Activated gamma-delta T cell (primary cell): ENCODE measurements at regions not wholly inside any gene's neighbourhood (a gene's known extent, or its start where the extent isn't known, plus 50 kb on each side); places are given as distances from the start of the nearest gene placed in this dataset.
A peak's percentile ranks its signal among the peaks of the same experiment; 100 is the strongest.

Experiments used
- DNase-seq: peaks from one replicate; lab custom pipeline; 2025; lab: John Stamatoyannopoulos, UW

- no peak for DNase-seq
Observed at GRCh38 chr13:102993348-102993747, 72.9 kb downstream of the SLC10A2 start.

GRCh38 chr13:102984210-102984609 is 82.0 kb downstream of the SLC10A2 start:
- no peak for DNase-seq

- no peak for DNase-seq
Observed at GRCh38 chr13:102983496-102983895, 82.7 kb downstream of the SLC10A2 start.

- DNase-seq, result no peak
Observed at GRCh38 chr13:102980331-102980982, 85.8 kb downstream of the SLC10A2 start.

GRCh38 chr13:102978168-102978567 is 88.0 kb downstream of the SLC10A2 start:
- no peak for DNase-seq

GRCh38 chr13:102977471-102977870 is 88.7 kb downstream of the SLC10A2 start:
- no peak for DNase-seq

GRCh38 chr13:102974317-102975087 is 91.7 kb downstream of the SLC10A2 start:
- no peak for DNase-seq

GRCh38 chr13:102972191-102972590 is 94.0 kb downstream of the SLC10A2 start:
- no peak for DNase-seq

GRCh38 chr13:102970542-102970941 is 95.7 kb downstream of the SLC10A2 start:
- DNase-seq, result no peak

- DNase-seq, result no peak
Observed at GRCh38 chr13:102968572-102969228, 97.5 kb downstream of the SLC10A2 start.

- no peak for DNase-seq
Observed at GRCh38 chr13:102965802-102966201, 100.4 kb downstream of the SLC10A2 start.

GRCh38 chr13:102962430-102962829 is 103.8 kb downstream of the SLC10A2 start:
- no peak for DNase-seq

- DNase-seq, result no peak
Observed at GRCh38 chr13:102960959-102961358, 105.3 kb downstream of the SLC10A2 start.

- no peak for DNase-seq
Observed at GRCh38 chr13:102956449-102956848, 109.8 kb downstream of the SLC10A2 start.

GRCh38 chr13:102954350-102954749 is 108.5 kb downstream of the ERCC5 start:
- DNase-seq, result no peak

GRCh38 chr13:102951808-102952207 is 106.0 kb downstream of the ERCC5 start:
- peak; percentile 3 for DNase-seq

GRCh38 chr13:102947745-102948405 is 102.0 kb downstream of the ERCC5 start:
- no peak for DNase-seq

GRCh38 chr13:102945886-102946285 is 100.1 kb downstream of the ERCC5 start:
- DNase-seq, result no peak

- DNase-seq, result no peak
Observed at GRCh38 chr13:102945324-102945815, 99.5 kb downstream of the ERCC5 start.

GRCh38 chr13:102944821-102945220 is 99.0 kb downstream of the ERCC5 start:
- no peak for DNase-seq

GRCh38 chr13:102940770-102941169 is 94.9 kb downstream of the ERCC5 start:
- no peak for DNase-seq

- no peak for DNase-seq
Observed at GRCh38 chr13:102940143-102940542, 94.3 kb downstream of the ERCC5 start.
